Nephron (organoid): ENCODE measurements at regions not wholly inside any gene's neighbourhood (a gene's known extent, or its start where the extent isn't known, plus 50 kb on each side); places are given as distances from the start of the nearest gene placed in this dataset.

Experiments
- H3K27ac Mint-ChIP-seq, 3 experiments: 2 replicates each; pipeline ENCODE4 v1.8.0; 2020; ENCODE audit warnings: mixed read lengths in 3 of 3, mild to moderate bottlenecking in 2 of 3, moderate library complexity in 1 of 3
- H3K27me3 Mint-ChIP-seq: 2 replicates; pipeline ENCODE4 v1.8.0; 2021; ENCODE audit warnings: low read depth, mild to moderate bottlenecking, moderate library complexity, mixed read lengths
- H3K36me3 Mint-ChIP-seq: 2 replicates; pipeline ENCODE4 v1.8.0; 2020; ENCODE audit warnings: low read depth, mixed read lengths
- H3K4me1 Mint-ChIP-seq: 2 replicates; pipeline ENCODE4 v1.8.0; 2020; ENCODE audit warnings: mixed read lengths
- H3K4me3 Mint-ChIP-seq, 3 experiments: 2 replicates each; pipeline ENCODE4 v1.8.0; 2020; ENCODE audit warnings: mild to moderate bottlenecking in 3 of 3, mixed read lengths in 3 of 3, moderate library complexity in 2 of 3
- H3K9me3 Mint-ChIP-seq: 2 replicates; pipeline ENCODE4 v1.8.0; 2020; ENCODE audit warnings: mixed read lengths
- CTCF ChIP-seq, 3 experiments: fragments of 200-600 bp; sonication (generic); IDR thresholded peaks; one replicate each; pipeline ENCODE4 v1.5.0; 2021; ENCODE audit warnings: antibody characterized with exemption in 3 of 3; ENCODE audit not compliant: unreplicated experiment in 3 of 3

- H3K4me3 Mint-ChIP-seq, result no peak overlapping the region
- H3K27me3 Mint-ChIP-seq, result peaks cover 7% of the 10 kb centered on the region
- no peaks in the 10 kb centered on the region for H3K36me3 Mint-ChIP-seq
- no peaks in the 10 kb centered on the region for H3K4me1 Mint-ChIP-seq
- TF ChIP-seq CTCF (IDR thresholded peaks at IDR 0.05; ENCODE audit: unreplicated experiment in 3 of 3), result no peak
- no peak overlapping the region for H3K27ac Mint-ChIP-seq
- H3K9me3 Mint-ChIP-seq, result no peaks in the 10 kb centered on the region
Observed at GRCh38 chr1:209388358-209388757, 195.2 kb upstream of the CAMK1G start.

GRCh38 chr1:209389258-209389657 is 194.3 kb upstream of the CAMK1G start:
- Mint-ChIP-seq H3K4me1 (no peaks in the 10 kb centered on the region), H3K27ac (peak overlapping the region in 1 of 3 experiments; percentile 68), H3K9me3 (no peaks in the 10 kb centered on the region), H3K4me3 (no peak overlapping the region), H3K36me3 (no peaks in the 10 kb centered on the region), H3K27me3 (peaks cover 11% of the 10 kb centered on the region)
- no peak for TF ChIP-seq CTCF (IDR thresholded peaks at IDR 0.05; ENCODE audit: unreplicated experiment in 3 of 3)

DNA sequence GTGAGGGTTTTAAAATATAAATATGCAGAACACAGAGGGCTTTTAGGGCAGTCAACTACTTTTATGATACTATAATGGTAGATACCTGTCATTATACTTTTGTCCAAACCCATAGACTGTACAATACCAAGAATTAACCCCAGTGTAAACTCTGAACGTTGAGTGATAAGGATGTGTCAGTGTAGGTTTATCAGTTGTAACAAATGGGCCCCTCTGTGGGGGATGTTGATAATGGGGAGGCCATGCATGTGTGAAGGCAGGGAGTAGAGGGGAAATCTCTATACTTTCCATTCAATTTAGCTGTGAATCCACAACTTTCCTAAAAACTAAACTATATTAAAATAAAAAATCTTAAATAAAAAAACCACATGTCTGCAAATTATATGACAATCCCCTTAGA is 193.5 kb upstream of the CAMK1G start:
- Mint-ChIP-seq H3K36me3 (no peaks in the 10 kb centered on the region), H3K9me3 (no peaks in the 10 kb centered on the region), H3K27ac (no peak overlapping the region), H3K4me3 (no peak overlapping the region), H3K27me3 (peaks cover 13% of the 10 kb centered on the region), H3K4me1 (peaks cover 1% of the 10 kb centered on the region)
- no peak for TF ChIP-seq CTCF (IDR thresholded peaks at IDR 0.05; ENCODE audit: unreplicated experiment in 3 of 3)

- H3K4me3 Mint-ChIP-seq, result no peak overlapping the region
- no peaks in the 10 kb centered on the region for H3K36me3 Mint-ChIP-seq
- H3K4me1 Mint-ChIP-seq, result peaks cover 9% of the 10 kb centered on the region
- H3K27ac Mint-ChIP-seq, result peak overlapping the region in 1 of 3 experiments; percentile 19
- TF ChIP-seq CTCF (IDR thresholded peaks at IDR 0.05; ENCODE audit: unreplicated experiment in 3 of 3), result no peak
- peaks cover 16% of the 10 kb centered on the region for H3K27me3 Mint-ChIP-seq
- H3K9me3 Mint-ChIP-seq, result no peaks in the 10 kb centered on the region
Observed at GRCh38 chr1:209390764-209391163, 192.8 kb upstream of the CAMK1G start.

DNA sequence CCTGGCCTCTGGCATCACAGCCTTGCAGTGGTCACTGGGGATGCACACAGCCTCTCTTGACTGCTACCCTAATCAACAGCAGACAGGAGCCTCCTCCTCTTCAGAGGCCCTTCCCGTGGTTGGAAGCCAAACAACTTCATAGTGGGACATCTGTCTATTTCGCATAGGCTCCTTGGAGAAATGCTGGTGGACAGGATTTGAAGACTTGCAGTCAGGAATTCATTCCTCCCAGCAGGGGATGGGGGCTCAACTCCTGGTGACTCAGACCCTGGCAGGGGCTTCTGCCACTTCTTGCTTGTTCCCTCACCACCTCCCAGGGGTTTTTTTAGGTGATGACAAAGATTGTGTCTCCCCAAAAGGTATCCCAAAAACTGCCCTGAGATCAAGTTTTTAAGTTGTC is 191.7 kb upstream of the CAMK1G start:
- Mint-ChIP-seq H3K4me1 (peaks cover 13% of the 10 kb centered on the region), H3K27ac (no peak overlapping the region), H3K36me3 (no peaks in the 10 kb centered on the region), H3K4me3 (no peak overlapping the region), H3K27me3 (peaks cover 20% of the 10 kb centered on the region), H3K9me3 (no peaks in the 10 kb centered on the region)
- TF ChIP-seq CTCF (IDR thresholded peaks at IDR 0.05; ENCODE audit: unreplicated experiment in 3 of 3), result no peak

- Mint-ChIP-seq H3K27me3 (peaks cover 17% of the 10 kb centered on the region), H3K27ac (peak overlapping the region in 2 of 3 experiments; percentile 10 to 13), H3K36me3 (no peaks in the 10 kb centered on the region), H3K4me3 (peak overlapping the region in 1 of 3 experiments; percentile 11), H3K4me1 (peaks cover 13% of the 10 kb centered on the region), H3K9me3 (no peaks in the 10 kb centered on the region)
- no peak for TF ChIP-seq CTCF (IDR thresholded peaks at IDR 0.05; ENCODE audit: unreplicated experiment in 3 of 3)
Observed at GRCh38 chr1:209395169-209395568, 188.3 kb upstream of the CAMK1G start.
